HG02981 (cell line): ENCODE measurements at regions not wholly inside any gene's neighbourhood (a gene's known extent, or its start where the extent isn't known, plus 50 kb on each side); places are given as distances from the start of the nearest gene placed in this dataset.

Source experiments
- ATAC-seq: cut with Tn5 transposase; IDR thresholded peaks from one replicate; pipeline ENCODE4 v1.9.1; 2021; ENCODE audit warnings: mild to moderate bottlenecking, moderate library complexity; ENCODE audit not compliant: unreplicated experiment

DNA sequence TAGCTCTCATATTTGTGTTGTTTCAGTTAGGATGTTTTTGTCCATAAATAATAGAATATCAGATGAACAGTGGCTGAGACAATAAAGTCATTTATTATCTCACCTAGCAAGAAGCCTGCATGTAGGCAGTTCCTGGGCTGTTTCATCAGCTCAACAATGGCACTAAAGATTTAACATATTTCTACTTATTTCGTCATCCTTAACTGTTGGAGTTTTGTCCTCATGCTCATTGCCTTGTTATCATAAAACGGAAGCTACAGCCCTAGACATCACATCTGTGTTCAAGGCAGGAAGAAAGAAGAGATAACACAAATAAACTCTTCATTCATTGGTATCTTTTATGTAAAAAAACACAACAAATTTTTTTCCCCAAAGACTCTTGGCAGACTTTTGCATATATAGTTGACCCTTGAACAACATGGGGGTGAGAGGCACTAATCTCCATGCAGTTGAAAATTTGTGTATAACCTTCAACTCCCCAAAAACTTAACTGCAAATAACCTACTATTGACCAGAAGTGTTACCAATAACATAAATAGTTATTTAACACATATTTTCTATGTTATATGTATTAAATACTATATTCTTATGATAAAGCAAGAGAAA lies 277.2 kb upstream of the ADRA1B start:
- no peak for ATAC-seq

- no peak for ATAC-seq
These were observed 276.7 kb upstream of the ADRA1B start for GRCh38 chr5:159639590-159639989.

DNA sequence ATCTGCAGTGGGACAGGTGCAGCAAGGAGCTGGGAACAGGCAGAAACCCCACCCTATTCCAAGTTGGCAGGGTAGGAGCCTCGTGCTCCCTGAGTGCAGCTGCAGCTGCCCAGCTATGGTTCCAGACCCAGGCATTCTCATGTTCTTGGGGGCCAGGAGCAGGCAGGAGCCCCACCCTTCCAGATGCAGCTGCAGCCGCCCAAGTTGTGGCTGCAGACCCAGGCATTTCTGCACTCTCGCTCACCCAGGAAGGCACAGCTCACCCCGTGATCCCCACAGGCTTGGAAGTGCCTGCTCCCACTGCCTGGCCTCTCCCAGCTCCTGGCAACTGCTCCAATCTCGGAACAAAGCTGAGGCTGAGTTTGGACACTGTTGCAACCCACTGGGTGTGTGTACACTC lies 275.8 kb upstream of the ADRA1B start:
- ATAC-seq = no peak

DNA sequence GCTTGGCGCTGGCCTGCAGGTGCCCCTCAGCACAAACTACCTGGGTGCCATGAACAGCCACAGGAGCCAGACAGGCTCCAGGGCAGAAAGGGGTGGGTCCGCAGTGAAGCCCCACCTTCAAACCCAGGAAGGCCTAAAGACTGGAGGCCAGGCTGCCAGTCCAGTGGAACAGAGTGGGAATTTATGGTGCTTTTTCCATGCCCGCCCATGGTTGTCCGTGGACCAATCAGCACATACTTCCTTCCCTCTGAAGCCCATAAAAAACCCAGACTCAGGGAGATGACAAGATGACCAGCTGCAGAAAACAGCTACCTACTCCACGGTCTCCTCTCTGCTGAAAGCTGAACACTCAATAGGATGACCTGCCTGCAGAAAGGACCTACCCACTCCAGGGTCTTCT lies 275.4 kb upstream of the ADRA1B start:
- ATAC-seq = no peak

DNA sequence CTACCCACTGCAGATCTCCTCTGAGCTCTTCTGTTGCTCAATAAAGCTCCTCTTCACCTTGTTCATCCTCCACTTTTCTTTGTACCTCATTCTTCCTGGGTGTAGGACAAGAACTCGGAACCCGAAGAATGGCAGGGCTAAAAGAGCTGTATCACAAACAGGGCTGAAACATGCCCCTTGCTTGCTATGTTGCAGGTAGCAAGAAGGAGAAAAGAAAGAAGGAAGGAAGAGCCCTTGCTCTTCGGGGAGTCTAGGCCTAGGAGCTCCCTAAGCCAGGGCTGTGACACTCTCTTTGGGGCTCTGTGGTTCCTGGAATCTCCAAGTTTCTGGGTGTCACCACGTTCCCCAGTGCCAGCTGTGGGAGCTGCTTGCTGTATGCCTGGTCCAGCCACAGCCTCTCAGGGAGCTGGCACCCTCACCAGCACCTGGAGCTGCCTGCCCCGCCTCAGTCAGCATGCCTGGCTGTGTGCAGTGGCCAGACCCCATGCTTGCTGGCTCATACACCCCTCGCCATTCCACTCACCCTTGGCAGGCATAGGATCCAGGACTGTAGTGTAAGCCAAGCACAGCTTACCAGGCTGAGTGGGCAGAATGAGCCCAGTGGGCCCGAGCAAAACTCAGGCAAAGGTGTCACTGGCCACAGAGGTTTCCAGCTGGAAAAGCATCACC lies 274.8 kb upstream of the ADRA1B start:
- no peak for ATAC-seq

DNA sequence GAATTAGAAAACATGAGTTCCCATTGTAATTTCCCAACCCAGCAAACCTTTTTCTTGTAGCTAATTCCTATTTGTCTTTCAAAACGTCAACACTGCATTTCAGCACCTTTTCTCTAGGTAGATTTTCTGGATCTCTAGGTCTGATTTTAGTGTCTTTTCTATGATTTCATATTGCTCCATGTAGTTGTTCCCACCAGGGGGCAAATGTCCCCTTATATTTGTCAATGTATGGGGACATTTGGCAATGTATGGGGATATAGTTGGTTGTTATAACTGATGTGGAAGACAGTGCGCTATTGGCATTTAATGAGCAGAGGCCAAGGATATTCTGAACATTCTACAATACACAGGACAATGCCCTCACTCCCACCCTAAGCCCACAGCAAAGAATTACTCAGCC lies 273.9 kb upstream of the ADRA1B start:
- no peak for ATAC-seq

DNA sequence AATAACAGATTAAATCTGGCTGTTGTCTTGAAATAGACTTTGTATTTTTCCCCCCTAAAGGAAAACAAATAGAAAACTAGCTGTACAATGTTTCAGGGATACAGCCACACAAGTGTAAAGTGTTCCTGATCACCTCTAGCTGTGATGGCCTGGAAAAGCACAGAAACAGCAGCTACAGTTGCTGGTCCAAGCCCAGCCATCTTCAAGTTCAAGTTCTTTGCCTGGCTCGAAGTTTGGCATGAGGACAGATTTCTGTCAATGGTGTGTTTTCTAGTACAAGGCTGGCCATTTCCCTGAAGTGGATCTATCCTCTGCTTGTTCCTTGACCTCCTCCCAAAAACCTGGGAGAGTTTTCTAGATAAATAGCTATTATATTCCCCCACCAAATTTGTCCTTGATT lies 272.2 kb upstream of the ADRA1B start:
- ATAC-seq = no peak

DNA sequence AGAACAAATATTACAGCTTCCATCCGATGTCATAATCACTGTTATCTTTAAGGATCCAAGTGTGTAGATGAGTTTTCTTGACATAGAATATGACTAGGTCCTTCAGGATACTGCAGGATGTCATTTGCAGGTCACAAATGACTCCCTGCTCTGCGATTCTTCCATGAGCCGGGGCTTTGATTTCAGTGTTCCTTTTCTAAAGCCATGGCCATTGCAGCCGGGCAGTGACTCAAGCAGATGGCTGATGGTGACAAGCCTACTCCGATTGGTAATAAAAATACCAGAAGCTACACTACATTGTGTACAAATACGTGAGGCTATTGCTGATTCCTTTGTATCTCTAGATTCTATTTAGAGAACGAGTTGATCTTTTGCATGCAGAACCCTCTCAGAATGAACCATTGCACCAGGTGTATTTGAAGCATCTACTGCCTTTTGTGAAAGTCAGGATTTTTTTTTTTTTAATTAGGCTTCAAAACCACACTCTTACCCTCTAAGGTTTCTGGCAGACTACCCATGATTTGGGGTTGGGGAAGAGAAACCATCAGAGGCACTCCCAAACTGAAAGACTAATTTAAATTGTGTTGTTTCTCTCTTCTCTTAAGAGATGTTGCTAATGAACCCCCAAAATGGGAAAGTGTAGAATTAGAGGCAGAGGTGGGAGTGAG lies 271.0 kb upstream of the ADRA1B start:
- ATAC-seq = no peak

DNA sequence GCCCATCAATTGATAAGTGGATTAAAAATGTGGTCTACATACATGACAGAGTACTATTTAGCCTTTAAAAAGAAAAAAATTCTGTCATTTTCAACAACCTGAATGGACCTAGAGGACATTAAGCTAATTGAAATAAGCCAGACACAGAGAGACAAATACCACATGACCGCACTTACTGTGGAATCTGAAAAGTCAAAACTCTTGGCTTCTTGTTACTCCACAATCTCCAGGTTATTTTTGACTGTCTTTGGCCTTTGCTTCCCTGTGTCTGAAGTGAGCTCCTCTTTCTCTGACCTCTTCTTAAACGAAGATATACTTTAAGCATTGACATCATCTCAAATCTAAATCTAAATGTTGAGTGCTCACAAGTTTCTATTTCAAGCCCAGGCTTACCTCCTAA lies 265.5 kb upstream of the ADRA1B start:
- ATAC-seq = no peak

- ATAC-seq = no peak
These were observed 260.4 kb upstream of the ADRA1B start for GRCh38 chr5:159655757-159656409.

DNA sequence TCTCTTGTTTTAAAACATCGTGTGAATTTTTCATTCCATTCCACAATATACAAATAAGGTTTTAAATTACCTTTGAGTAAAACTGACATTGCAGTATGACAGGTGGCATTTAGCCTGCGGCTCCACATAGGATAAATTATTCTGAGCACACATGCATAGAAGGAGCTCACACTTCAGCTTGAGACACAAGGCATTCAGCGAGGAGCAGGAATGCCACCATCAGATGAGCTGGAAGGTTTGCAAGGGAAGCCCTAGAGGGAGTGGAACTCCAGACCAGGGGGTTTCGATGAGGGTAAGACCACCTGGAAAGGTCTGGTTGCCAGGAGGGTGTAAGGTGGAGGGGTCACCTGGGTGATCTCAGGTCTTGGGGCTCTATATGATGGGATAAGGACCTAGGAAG lies 259.0 kb upstream of the ADRA1B start:
- no peak for ATAC-seq

GRCh38 chr5:159657771-159658170 lies 258.5 kb upstream of the ADRA1B start:
- no peak for ATAC-seq

DNA sequence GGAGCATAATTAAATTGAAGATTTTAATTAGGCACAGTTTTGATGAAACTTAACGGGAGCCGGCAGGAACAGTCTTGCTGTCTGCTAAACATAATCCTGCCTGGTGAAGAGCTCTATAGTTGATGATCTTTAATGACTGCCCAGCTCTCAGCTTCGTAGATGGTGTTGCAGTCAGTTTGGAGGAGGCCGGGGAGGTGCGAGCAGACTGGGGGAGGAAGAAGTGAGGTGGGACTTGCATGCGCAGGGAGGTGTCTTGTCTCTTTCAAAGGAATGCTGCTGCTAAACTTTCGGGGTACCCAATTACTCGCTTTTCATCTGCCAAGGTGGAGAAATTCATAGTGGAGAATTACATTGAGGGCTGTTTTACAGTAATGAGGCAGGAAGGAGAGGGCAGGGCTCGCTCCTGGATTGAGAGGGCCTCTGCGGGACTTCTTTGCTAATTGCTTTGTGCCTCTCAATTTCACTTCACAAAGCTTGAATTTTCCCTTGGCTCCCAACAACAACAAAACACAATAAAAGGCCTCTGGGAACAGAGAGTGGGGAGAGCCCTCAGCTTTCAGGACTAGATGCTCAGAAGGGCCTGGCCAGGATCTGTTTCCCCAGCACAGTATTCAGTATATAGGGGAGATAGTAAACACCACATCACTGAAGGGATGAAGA lies 257.9 kb upstream of the ADRA1B start:
- no peak for ATAC-seq

DNA sequence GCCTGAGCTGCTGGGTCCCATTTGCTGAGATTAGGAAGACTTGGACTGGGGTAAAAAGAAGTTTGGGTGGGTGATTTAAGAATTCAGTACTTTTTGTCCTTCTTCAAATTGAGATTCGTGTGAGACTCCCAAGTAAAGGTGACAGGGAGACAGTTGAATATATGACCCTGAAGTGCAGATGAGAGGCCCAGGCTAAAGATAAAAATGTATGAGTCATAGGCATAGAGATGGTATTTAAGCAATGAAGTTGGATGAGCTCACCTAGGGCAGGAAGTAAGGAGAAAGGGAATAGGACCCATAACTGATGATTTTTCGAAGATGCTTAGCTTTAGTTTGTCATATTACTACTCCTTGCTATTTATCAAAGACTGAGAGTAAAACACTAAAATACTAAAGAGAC lies 255.9 kb upstream of the ADRA1B start:
- no peak for ATAC-seq

DNA sequence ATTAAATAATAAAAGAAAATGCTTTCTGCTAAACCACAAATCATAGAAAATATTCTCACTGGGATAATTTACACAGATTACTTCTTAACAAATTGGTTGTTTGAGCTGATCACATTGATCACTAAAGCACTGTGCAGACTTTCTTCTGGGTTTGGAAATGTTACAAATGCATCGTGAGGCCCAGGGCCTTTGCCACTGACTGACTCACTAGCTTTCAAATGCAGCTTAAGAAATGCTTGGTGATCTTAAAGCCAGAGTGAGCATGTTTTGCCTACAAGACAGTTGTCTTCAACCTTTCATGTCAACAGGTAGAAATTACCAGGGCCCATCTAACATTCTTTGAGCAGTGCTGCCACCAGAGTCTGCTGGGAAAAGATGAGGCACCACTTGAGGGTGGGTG lies 252.3 kb upstream of the ADRA1B start:
- no peak for ATAC-seq

DNA sequence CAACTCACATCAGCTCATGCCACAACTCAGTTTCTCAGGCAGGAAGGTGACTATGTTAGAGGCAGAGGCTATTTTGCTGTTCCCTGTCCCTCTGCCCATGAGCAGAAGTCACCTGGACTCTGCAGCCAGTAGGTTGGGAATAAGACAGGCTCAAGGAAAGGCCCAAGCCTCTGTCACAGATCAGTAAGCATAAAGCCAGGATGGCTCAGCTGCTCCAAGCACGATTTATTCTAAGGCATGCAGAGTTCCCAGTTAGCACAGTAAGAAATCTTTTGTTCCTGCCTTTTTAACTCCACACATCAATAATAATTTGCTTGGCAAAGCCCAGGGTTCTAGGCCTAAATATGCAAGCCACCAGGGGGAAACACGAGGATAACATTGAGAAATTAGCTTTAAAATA lies 249.0 kb upstream of the ADRA1B start:
- ATAC-seq = no peak

GRCh38 chr5:159668556-159668955 lies 247.7 kb upstream of the ADRA1B start:
- no peak for ATAC-seq

DNA sequence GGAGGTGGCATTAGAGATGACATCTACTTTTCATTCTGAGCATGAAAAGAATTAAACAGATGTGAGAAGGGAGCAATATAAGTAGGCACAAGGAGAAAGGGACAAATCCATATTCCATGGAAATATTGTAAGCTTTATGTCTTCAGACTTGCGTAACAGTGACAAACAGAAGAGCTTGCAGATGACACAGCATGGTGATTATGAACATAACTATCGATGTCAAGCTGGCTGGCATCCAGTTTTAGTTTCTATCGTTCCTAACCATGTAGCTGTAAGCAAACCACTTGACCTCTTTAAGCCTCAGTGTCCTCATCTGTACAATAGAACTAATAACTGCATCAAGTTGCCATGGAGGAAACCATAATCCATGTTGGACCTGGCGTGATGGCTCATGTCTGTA lies 246.7 kb upstream of the ADRA1B start:
- ATAC-seq = no peak

DNA sequence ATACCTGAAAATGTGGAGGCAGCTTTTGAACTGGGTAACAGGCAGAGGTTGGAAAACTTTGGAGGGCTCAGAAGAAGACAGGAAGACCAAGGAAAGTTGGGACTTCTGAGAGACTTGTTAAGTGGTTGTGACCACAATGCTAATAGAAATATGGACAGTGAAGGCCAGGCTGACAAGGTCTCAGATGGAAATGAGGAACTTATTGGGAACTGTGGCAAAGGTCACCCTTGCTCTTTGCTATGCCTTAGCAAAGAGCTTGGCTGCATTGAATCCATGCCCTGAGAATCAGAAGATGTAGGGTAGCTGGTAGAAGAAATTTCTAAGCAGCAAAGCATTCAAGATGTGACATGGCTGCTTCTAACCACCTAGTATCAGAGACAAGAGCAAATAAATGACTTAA lies 244.4 kb upstream of the ADRA1B start:
- no peak for ATAC-seq

DNA sequence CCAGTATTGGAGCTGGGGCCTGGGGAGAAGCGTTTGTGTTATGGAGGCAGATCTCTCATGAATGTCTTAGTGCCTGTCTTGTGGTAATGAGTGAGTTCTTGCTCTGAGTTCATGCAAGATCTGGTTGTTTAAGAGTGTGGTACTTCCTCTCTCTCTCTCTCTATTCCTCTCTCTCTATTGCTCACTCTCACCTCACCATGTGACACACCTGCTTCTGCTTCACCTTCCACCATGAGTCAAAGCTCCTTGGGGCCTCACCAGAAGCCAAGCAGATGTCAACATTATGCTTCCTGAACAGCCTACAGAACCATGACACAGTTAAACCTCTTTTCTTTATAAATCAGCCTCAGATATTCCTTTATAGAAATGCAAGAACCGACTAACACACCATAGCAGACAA lies 242.7 kb upstream of the ADRA1B start:
- ATAC-seq = no peak

DNA sequence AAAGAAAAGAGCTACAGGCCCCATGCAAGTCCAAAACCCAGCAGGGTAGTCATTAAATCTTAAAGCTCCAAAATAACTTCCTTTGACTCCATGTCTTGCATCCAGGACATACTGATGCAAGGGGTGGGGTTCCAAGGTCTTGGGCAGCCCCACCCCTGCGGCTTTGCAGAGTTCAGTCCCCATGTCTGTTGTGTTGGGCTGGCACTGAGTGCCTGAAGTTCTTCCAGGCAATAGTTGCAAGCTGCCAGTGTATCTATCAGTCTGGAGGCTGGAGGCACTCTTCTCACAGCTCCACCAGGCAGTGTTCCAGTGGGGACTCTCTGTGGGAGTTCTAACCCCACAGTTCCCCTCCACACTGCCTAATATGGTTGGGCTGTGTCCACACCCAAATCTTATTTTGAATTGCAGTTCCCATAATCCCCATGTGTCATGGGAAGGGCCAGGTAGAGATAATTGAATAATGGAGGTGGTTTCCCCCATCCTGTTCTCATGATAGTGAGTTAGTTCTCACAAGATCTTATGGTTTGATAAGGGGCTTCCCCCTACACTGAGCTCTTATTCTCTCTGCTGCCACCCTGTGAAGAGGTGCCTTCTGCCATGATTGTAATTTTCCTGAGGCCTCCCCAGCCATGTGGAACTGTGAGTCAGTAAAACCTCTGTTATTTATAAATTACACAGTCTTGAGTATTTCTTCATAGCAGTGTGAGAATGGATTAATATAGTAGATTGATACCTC lies 237.5 kb upstream of the ADRA1B start:
- no peak for ATAC-seq
